BE2C (cell line): ENCODE measurements at regions not wholly inside any gene's neighbourhood (a gene's known extent, or its start where the extent isn't known, plus 50 kb on each side); places are given as distances from the start of the nearest gene placed in this dataset.

Source experiments
- DNase-seq: peaks from one replicate; pipeline ENCODE4 v3.0.0-alpha.2; 2020
- H3K27me3 ChIP-seq: fragments of 250-450 bp; sonication (Bioruptor Pico); 2 replicates; pipeline ENCODE4 v1.5.1; 2020; ENCODE audit warnings: mild to moderate bottlenecking
- H3K36me3 ChIP-seq: fragments of 250-450 bp; sonication (Bioruptor Pico); 2 replicates; pipeline ENCODE4 v1.5.1; 2020; ENCODE audit warnings: mild to moderate bottlenecking
- H3K4me1 ChIP-seq: fragments of 250-450 bp; sonication (Bioruptor Pico); 2 replicates; pipeline ENCODE4 v1.5.1; 2020
- H3K4me3 ChIP-seq: 2 replicates; pipeline ENCODE4 v1.5.1; 2011; ENCODE audit warnings: low read depth, low read length
- H3K9me3 ChIP-seq: fragments of 250-450 bp; sonication (Bioruptor Pico); 2 replicates; pipeline ENCODE4 v1.5.1; 2020
- TF ChIP-seq, protein P1 (sequence below): IDR thresholded peaks from 2 replicates; pipeline ENCODE4 v1.5.1; 2012; ENCODE audit warnings: mild to moderate bottlenecking, low read depth, low read length

- no peak for DNase-seq
- Histone ChIP-seq H3K4me1 (no peaks in the 10 kb centered on the region), H3K9me3 (no peaks in the 10 kb centered on the region), H3K27me3 (no peaks in the 10 kb centered on the region), H3K36me3 (no peaks in the 10 kb centered on the region), H3K4me3 (no peak overlapping the region)
- TF ChIP-seq, protein P1, sequence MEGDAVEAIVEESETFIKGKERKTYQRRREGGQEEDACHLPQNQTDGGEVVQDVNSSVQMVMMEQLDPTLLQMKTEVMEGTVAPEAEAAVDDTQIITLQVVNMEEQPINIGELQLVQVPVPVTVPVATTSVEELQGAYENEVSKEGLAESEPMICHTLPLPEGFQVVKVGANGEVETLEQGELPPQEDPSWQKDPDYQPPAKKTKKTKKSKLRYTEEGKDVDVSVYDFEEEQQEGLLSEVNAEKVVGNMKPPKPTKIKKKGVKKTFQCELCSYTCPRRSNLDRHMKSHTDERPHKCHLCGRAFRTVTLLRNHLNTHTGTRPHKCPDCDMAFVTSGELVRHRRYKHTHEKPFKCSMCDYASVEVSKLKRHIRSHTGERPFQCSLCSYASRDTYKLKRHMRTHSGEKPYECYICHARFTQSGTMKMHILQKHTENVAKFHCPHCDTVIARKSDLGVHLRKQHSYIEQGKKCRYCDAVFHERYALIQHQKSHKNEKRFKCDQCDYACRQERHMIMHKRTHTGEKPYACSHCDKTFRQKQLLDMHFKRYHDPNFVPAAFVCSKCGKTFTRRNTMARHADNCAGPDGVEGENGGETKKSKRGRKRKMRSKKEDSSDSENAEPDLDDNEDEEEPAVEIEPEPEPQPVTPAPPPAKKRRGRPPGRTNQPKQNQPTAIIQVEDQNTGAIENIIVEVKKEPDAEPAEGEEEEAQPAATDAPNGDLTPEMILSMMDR = no peak
Observed at GRCh38 chr15:29471306-29471705, 201.7 kb upstream of the NSMCE3 start.

GRCh38 chr15:29470794-29471193, 201.2 kb upstream of the NSMCE3 start:
- no peaks in the 10 kb centered on the region for H3K4me1 ChIP-seq
- H3K9me3 ChIP-seq = no peaks in the 10 kb centered on the region
- H3K27me3 ChIP-seq = no peaks in the 10 kb centered on the region
- TF ChIP-seq, protein P1 = no peak
- H3K4me3 ChIP-seq = no peak overlapping the region
- DNase-seq = no peak
- no peaks in the 10 kb centered on the region for H3K36me3 ChIP-seq

GRCh38 chr15:29470311-29470710, 200.7 kb upstream of the NSMCE3 start:
- no peak for DNase-seq
- no peaks in the 10 kb centered on the region for H3K27me3 ChIP-seq
- no peaks in the 10 kb centered on the region for H3K36me3 ChIP-seq
- no peaks in the 10 kb centered on the region for H3K9me3 ChIP-seq
- TF ChIP-seq, protein P1 = no peak
- H3K4me1 ChIP-seq = no peaks in the 10 kb centered on the region
- H3K4me3 ChIP-seq = no peak overlapping the region

- DNase-seq = no peak
- Histone ChIP-seq H3K4me1 (no peaks in the 10 kb centered on the region), H3K27me3 (no peaks in the 10 kb centered on the region), H3K9me3 (no peaks in the 10 kb centered on the region), H3K36me3 (no peaks in the 10 kb centered on the region), H3K4me3 (no peak overlapping the region)
- TF ChIP-seq, protein P1 = no peak
Observed at GRCh38 chr15:29468899-29469298, 199.3 kb upstream of the NSMCE3 start.

- no peaks in the 10 kb centered on the region for H3K9me3 ChIP-seq
- TF ChIP-seq, protein P1 = no peak
- H3K27me3 ChIP-seq = no peaks in the 10 kb centered on the region
- no peaks in the 10 kb centered on the region for H3K36me3 ChIP-seq
- H3K4me3 ChIP-seq = no peak overlapping the region
- H3K4me1 ChIP-seq = no peaks in the 10 kb centered on the region
- DNase-seq = no peak
Observed at GRCh38 chr15:29467091-29467490, 197.5 kb upstream of the NSMCE3 start.

GRCh38 chr15:29466292-29466691, 196.7 kb upstream of the NSMCE3 start:
- Histone ChIP-seq H3K27me3 (no peaks in the 10 kb centered on the region), H3K36me3 (no peaks in the 10 kb centered on the region), H3K9me3 (no peaks in the 10 kb centered on the region), H3K4me1 (no peaks in the 10 kb centered on the region), H3K4me3 (no peak overlapping the region)
- TF ChIP-seq, protein P1 = no peak
- DNase-seq = no peak
